HG03342 (cell line): ENCODE measurements at regions not wholly inside any gene's neighbourhood (a gene's known extent, or its start where the extent isn't known, plus 50 kb on each side); places are given as distances from the start of the nearest gene placed in this dataset.
"Not testable (repeated sequence)": the region's sequence is repeated elsewhere in the genome, so short reads cannot be mapped to it uniquely, and the experiment has no call there.

Experiments
- ATAC-seq: cut with Tn5 transposase; IDR thresholded peaks from one replicate; pipeline ENCODE4 v1.9.1; 2021; ENCODE audit warnings: mild to moderate bottlenecking, moderate library complexity; ENCODE audit not compliant: unreplicated experiment

DNA sequence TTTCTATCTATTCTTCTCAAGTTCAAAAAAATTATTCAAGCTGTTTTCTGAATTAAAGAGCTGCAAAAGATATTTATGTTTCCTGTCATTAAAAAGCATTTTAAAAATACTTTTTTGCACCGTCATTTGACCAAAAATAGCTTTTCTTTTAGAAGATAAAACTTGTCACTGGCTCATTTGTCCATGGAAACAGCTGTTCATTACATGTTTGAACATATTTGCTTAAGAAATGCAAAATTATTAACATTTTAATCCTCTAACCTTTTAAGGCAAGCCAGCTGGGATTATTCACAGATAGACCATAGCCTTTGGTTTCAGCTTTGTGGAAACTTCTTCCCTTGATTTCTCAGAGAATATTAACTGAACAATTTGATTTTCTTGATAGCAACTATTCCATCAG, 393.9 kb downstream of the TUSC1 start:
- no peak for ATAC-seq

DNA sequence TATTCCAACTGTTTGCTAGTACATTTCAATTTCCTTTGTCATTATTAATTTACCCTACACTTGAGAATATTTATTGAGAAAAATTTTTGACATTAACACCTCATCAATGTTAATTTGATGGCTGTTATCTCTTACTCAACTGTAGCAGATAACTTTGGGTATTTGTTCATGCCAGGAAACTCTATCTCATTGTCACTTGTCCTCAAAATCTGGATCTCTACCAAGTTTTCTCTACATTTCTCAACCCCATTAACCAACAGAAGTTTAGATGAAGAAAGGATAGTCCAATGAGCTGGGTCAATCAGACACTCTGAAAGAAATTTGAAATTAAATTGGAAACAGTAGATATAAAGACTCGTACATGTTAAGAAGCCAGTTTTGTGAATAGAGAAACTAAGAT, 395.3 kb downstream of the TUSC1 start:
- ATAC-seq = no peak

DNA sequence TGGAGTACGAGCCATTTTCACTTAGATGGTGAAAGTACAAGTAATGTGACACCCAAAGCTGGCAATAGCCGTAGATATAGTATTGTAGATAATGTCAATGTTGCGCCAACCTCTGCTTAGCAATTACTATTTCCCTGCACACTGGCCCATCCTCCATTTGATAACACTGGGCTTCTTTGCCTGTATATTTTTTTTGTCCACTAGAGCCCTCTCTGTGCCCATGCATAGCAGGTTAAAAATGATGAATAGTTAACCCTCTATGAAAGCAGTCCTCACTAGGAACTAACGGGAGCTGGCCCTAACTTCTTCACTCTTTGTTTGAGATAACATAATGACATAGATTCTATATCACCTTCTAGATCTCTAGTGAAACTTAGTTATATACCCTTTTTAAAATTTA, 416.8 kb downstream of the TUSC1 start:
- no peak for ATAC-seq

DNA sequence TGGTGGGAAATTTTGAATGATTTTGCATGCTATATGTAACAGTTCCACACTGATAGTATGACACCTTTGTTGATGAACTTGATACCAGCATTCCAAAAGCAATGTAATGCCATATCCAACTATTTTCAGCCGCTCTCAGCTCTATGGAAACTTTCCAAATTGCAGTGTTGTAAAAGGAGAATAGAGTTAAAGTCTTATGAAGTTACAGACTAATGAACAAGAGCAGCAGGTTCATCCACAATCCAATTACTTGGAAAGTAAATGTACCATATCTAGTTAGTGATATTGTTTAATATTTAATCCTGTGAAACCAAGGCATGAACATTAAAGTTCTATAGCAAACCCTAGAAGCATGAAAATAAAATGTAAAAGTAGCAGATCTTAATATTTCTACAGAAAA, 418.2 kb downstream of the TUSC1 start:
- ATAC-seq = no peak

DNA sequence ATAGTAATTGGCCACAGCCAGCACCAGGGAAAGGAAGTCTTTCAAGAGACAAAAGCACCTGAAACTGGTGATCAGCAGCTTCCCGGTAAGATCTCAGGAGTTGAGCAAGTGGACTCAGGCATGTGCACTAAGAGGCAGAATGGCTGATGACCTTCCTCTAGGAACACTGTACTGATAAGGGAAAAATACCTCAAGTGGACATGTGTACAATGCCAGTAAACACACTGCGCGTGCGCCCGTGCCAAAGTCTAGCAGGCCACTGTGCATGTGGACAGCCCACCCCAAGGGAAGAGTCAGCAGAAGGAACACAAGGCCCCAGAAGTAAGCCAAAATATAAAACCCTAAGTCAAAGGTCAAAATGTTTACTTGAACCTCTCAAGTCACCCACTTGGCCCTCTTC, 423.0 kb downstream of the TUSC1 start:
- ATAC-seq = no peak

DNA sequence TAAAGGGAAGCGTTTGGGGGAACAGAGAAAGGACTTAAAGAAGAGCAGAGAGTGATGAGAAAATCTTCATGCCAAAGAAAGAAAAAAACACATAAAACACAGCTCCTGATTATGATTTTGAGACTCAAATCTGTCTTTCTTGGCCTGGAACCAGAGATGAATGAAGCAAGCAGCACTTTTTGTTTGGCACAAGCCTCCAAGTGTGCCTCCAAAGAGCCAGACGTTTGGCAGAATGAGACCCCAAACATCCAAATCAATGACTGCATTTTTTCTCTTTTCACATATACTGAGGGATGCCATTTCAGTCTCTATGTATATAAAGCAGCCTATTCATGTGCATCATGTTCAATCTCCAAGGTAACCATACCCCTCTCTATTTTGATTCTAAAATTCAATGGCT, 424.2 kb downstream of the TUSC1 start:
- no peak for ATAC-seq

DNA sequence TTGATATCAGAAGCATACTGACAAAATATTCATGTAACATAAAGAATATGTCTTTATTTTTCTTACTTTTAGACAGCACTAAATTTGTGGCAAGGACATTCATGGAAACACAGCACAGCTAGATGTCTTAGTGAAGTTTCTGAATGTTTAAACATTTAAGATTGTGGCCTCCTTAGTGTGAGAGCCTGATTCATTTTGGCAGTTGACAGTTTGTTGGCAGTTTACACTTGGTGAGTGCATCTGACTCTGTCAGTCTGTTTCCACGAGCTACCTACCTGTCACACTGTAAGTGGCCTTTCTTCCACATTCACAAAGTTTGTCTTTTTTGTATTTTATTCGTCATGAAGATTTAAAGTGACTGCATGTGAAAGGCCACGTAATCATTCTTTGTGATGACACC, 436.8 kb downstream of the TUSC1 start:
- ATAC-seq = no peak

DNA sequence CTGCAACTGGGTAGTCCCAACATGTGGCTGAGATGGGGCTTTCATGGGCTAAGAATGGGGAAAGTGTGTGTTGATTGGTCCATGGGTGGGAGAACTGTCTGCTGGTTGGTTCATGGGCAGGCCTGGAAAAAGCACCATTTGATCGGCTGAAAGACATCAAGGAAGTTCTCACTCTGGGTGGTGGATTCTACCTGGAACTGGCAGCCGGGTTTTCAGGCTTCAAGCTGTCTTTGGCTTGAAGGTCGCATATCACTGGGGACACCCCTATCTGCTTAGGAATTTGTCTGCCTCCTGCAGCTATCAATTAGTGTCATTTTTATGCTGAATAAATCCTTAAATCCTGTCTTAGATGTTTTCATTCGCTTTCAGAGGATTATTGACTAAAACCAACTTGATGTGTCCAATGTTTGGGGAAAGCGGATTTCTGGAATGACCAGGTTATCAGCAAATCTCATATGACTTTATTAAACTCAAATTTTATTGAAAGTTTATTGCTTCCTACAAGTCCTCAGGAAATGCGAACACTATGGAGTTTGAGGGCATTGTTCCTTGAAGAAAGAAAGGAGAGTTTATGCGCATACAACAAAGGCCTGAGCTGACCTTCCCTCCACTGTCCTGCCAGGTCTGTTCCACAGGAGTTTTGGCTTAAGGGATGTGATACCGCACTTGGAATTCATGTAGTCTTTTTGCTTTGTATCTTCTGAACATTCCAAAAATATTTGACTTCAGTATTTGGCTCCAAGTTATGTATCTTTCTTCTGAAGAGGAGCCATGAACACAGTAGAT, 451.1 kb downstream of the TUSC1 start:
- no peak for ATAC-seq

DNA sequence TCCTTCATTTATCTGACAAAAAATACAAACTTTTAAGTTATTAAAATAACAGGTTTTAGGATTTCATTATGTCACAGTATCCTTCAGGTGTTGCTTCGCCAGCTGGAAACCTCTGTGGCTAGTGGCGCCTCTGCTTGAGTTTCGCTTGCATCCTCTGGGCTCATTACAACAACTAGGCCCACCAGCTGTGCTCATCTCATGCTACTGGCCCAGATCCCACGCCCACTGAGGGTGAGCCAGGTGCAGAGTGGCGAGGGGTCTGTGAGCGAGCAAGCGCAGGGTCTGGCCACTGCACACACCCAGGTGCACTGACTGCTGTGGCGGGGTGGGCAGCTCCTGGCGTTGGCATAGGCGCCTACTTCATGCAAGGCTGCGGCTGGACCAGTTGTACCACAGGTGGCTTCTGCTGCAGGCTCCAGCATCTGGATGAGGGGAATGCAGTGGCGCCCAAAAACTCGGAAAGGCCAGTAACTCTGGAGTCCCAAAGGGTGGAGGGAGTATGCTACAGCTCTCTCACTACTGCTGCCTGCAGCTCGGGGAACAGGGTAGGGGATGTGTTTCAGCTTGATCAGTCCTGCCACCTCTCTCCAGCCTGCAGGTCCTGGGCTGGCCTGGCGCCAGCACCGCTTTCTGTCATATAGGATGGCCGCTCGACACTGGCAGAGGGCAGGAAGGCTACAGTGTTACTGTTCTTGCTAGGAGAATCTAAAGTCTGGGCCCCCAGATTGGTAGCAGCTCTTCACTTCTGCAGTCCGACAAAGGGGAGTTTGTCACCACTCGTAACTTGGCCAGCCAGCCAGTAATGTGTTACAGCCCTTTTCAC, 452.1 kb downstream of the TUSC1 start:
- no peak for ATAC-seq

DNA sequence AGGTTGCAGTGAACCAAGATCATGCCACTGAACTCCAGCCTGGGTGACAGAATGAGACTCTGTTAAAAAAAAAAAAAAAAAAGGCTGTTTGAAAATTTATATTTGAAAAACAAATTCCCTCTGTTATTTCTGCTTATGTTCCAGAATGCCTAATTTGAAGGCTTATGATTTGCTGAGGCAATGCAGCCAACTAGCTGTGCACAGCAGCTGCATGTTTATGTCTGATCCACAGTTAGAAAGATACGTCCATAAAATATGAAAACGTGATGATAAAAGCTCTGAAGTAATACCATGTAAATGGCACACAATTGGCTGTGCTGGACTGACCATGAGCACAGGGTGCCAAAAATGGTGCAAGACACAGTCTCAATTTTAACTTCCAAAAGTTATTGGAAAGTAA, 453.2 kb downstream of the TUSC1 start:
- no peak for ATAC-seq

DNA sequence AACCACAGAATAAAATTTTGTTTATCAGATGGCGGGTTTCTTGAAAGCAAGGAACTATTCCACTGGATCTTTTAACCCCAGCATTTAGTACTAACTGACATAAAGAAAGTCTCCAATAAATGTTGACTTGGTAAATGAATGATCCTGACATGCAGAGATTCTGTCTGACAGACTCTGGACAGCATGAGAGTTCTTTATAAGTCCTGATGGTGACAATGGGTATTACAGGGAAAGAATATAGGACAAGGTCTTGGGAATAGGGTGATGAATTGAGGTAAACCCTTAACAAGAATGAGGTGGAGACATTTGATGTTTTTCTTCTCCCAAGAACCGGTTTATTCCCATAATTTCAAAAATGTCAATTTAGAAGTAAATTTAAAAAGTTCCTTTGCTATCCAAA, 453.9 kb downstream of the TUSC1 start:
- ATAC-seq = no peak

DNA sequence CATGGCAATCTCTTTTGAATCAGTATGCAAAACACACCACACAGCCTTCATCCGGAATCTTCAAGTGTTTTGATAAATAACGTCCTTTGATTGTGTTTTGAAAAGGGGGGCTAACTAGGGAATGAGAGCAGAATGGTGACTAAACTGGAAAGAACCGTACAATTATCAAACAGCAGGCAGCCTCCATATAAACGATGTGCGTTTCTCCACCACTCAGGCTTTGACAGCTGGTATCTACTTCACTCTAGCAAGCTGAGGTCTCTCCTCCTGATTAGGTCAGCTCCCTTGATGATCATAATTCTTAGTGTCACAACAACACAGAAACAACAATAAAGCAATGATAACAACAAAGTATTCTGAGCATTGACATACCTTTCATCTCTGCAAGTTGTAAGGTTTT, 465.9 kb downstream of the TUSC1 start:
- ATAC-seq = no peak

DNA sequence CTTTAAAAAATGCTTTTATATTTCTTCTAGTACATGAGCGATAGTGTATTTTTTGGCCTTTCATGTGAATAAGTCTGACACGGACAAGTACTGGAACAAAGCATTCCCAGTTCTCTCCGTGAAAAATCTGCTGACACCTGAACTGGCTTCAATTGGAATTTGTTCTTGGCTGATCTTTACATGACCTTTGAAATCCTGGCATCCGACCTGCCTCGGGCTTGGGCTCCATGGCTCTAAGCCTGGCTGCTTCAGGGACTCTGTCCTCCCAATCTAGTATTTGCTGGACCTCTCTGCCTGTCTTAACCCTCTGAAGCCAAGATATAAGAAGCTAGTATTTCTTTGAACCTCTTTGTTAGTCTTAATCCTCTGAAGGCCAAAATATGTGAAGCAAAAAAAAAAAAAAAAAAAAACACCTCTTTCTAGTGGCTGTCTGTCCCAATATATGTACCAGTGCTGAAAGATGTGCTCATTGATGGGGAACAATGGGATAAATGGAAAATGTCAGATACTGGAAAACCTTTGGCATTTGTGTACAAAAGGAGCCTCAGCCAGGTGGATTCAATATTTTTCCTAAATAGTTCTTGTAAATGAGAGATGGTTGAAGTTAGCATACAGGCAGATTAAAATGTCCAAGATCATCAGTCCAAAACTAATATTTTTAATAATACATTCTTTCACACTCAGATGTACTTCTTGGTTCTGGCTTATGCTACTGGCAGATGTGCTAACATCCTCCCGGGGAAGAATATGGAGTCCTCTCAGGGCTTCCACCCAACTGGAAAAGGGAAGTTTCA, 470.6 kb downstream of the TUSC1 start:
- ATAC-seq = no peak

DNA sequence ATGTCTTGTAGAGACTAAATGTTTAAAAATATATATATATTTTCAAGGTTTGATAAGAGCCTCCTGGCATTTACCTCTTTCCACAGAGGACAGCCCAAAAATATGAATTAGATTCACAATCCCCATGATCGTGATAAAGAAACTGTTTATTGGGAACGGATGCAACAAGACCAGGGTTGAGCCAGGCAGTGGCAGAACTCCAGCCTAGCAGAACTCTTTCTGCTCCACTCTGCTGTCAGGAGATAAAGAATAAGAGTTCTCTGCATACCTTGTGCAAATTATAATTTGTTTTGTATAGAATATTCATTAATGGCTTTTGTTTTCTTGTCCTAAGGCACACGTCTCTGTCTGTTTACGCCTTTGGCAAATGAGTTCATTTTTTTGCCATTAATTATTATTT, 472.2 kb downstream of the TUSC1 start:
- ATAC-seq = no peak

DNA sequence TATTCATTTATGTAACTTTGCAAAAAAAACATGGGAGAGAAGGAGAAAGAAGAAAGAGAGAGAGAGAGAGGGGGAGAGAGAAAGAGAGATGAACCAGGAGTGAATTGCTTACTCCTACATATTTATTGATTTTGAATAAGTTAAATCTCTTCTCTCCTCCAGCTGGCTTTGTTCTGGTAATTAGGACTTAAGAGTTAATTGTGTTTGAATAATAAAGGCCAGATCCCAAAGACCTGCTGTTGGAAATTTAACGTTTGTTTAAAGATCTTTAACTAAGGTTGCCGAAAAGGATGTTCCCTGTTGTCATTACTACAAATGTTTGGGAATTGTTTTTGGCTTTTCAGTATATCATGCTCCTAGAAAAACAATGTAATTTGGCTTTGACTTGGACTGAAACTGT, 473.0 kb downstream of the TUSC1 start:
- ATAC-seq = no peak

DNA sequence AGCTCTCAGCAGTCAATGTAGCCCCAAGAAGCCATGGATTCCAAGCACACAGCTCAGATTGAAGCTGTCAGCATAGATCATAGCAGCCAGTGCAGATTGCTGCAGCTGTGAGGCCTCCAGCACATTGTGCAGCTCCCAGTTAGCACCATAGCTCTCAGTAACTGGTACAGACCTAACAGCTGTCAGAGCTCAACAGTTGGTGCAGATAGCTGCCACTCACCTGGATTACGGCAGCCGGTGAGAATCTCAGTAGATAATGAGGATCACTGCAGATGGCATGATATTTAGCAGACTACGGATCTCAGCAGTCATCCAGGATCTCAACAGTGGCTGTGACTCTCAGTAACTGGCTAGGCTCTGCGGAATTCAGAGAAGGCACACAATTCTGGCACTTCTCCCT, 500.4 kb downstream of the TUSC1 start:
- ATAC-seq = no peak

DNA sequence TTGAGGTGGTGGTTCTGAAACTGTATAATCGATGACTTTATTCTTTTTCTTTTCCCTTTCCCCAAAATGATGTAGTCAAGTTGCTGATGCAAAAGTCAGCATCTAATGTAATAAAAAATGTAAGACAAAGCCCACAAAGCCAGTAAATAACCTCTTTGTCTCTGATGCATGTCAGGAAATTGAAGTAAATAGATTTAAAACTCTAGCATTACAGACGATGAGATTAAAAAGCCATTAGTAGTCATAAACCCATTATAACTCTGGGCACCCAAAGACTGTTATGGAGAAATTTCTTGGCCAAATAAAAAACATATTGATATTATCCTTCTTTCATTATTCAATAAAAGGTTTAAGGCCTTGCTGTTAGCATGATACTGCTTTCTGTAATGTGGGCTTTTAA, 548.7 kb downstream of the TUSC1 start:
- no peak for ATAC-seq

DNA sequence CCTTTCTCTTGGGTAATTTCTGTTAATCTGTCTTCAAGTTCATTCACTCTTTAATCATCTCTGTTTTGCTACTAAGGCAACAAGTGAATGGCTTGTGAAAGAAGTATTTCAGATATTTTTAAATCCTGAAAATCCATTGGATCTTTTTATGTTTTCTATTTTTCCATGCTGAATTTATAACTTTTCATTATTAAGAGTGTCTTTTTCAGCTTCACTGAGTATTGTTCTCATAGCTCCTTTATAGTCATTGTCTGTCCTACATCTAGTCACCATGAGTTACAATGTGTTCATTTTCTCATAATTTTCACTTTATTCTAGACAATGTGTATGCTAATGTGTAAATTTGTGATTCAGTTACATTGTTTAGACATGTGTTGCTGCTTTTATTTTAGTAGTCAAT, 556.4 kb downstream of the TUSC1 start:
- ATAC-seq = no peak

DNA sequence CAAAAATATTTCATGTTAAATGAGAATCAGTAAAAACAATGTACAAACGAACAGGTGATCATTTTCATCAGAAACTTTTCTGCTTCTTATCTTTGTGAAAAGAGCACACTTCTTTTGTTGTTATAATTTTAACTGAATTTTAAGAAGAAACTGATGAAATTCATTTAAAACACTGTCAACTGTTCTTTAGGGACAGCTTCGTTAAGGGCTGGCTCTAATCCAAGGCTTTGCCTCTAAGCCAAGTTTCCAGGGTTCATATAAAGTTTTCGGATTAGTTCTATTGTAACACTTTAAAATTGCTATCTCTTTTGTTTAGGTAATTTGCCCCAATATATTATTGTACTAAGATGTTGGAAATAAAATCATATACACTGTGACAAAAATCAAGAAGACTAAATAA, 559.2 kb downstream of the TUSC1 start:
- no peak for ATAC-seq

DNA sequence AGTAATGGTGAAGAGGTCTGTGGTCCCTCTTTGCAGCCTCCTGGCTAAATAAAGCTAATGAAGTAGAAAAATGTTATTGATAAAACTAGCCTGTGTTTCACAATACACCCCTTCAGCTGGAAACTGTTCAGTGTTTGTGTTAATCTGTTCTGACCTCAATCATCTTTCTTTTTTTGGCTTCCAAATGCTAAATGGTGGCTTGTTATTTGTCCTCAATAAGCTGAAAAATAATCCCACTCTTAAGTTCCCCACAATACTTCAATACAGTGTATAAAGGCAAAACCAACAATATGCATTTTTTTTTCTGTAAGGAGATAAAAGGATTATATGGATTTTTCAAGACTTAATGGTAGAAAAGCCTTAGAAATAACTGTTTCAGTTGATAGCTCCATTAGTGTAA, 560.5 kb downstream of the TUSC1 start:
- no peak for ATAC-seq

DNA sequence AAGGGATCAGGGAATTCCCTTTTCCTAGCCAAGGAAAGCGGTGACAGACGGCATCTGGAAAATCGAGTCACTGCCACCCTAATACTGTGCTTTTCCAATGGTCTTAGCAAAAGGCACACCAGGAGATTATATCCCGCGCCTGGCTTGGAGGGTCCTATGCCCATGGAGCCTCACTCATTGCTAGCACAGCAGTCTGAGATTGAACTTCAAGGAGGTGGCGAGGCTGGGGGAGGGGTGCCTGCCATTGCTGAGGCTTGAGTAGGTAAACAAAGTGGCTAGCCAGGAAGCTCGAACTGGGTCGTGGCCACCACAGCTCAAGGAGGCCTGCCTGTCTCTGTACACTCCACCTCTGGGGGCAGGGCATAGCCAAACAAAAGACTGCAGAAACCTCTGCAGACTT, 556.5 kb upstream of the IZUMO3 start:
- not testable (repeated sequence) for ATAC-seq

DNA sequence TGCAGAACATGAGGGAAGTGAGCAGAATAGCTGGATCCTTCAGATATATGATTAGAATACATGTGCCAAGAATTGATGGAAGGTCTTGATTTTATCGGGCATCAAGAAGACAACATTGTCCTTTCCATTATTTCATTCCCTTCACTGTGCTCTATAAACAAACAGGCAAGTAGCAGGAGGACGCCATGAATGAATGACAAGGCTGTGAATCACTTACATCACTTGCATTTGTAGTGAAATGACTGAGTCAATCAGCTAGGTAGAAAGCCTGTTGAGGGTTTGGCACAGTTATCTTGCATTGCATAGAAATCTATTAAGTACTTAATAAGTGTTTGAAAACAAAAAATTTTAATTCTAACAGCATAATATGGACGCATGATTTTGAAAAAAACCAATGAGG, 548.8 kb upstream of the IZUMO3 start:
- no peak for ATAC-seq
